SJCRH30 (cell line): ENCODE measurements at regions not wholly inside any gene's neighbourhood (a gene's known extent, or its start where the extent isn't known, plus 50 kb on each side); places are given as distances from the start of the nearest gene placed in this dataset.

Experiments used
- DNase-seq, 2 experiments: peaks; one replicate each; pipeline ENCODE4 v3.0.0-alpha.2; 2015 to 2020
- H3K27ac ChIP-seq: fragments of 250-450 bp; sonication (Bioruptor Pico); 2 replicates; pipeline ENCODE4 v1.5.1; 2020; ENCODE audit warnings: mild to moderate bottlenecking, moderate library complexity
- H3K27me3 ChIP-seq: fragments of 250-450 bp; sonication (Bioruptor Pico); 2 replicates; pipeline ENCODE4 v1.5.1; 2020; ENCODE audit warnings: mild to moderate bottlenecking, moderate library complexity
- H3K36me3 ChIP-seq: fragments of 250-450 bp; sonication (Bioruptor Pico); 2 replicates; pipeline ENCODE4 v1.5.1; 2020; ENCODE audit warnings: mild to moderate bottlenecking, moderate library complexity
- H3K4me1 ChIP-seq: fragments of 250-450 bp; sonication (Bioruptor Pico); 2 replicates; pipeline ENCODE4 v1.5.1; 2020; ENCODE audit warnings: mild to moderate bottlenecking, moderate library complexity
- H3K4me3 ChIP-seq: fragments of 250-450 bp; sonication (Bioruptor Pico); 2 replicates; pipeline ENCODE4 v1.5.1; 2020; ENCODE audit warnings: mild to moderate bottlenecking, moderate library complexity
- H3K9me3 ChIP-seq: fragments of 250-450 bp; sonication (Bioruptor Pico); replicated peaks from 2 replicates; pipeline ENCODE4 v1.5.1; 2020; ENCODE audit warnings: mild to moderate bottlenecking, moderate library complexity

DNA sequence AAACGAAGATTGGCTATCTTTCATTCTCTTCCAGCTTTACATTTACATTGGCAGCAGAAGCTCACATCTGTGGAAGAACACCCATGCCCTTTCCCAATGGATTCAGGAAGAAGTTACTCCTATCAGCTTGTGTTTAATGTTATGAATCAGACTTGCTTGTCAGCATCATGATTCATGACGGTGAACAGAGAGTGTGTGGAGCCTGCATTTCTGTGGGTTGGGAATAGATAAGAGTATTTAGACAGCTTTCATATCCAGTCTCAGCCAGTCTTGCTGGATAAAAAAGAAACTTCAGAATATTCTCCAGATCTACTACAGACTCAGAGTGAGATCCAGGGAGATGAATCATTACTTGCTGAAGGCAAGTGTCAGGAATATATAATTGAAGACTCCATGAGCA lies 812.9 kb upstream of the ZNF608 start:
- H3K36me3 ChIP-seq = no peaks in the 10 kb centered on the region
- no peaks in the 10 kb centered on the region for H3K9me3 ChIP-seq
- DNase-seq = no peak
- no peak overlapping the region for H3K4me3 ChIP-seq
- no peak overlapping the region for H3K27ac ChIP-seq
- H3K27me3 ChIP-seq = no peaks in the 10 kb centered on the region
- H3K4me1 ChIP-seq = no peaks in the 10 kb centered on the region

DNA sequence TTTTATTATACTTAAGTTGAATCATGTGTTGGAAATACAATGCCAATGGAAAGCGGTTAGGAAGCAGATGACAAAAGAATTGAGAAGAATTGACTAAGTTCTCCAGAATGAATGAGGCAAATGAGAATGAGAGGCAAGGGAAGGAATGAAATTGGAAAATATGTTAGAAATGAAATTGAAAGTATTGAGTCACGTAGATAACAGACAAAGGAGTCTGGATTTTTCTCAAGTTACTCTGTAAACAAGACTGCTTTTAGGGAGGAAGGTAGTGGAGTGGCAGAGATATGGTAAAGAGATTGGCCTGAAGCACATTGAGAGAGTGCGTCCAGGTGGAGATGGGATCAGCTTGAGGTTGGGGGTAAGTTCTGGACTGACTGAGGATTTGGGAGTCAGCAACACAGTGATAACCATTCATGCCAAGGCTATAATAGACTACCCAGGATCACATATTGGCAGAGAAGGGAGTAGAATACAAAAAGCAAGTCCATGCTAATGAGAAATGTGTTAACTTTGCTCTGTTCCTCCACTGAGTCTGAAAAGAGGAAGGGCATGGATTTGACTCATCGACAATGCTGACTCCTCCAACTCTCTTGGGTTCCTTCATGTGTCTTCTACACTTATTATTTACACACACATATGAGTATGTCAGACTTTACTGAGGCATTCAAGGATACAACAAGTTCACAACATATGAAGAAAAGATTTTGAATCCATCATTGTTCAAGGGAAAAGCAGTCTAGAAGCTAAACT lies 814.2 kb upstream of the ZNF608 start:
- no peak for DNase-seq
- Histone ChIP-seq H3K4me1 (no peaks in the 10 kb centered on the region), H3K9me3 (no peaks in the 10 kb centered on the region), H3K4me3 (no peak overlapping the region), H3K27ac (no peak overlapping the region), H3K36me3 (no peaks in the 10 kb centered on the region), H3K27me3 (no peaks in the 10 kb centered on the region)

GRCh38 chr5:125564317-125564975 lies 818.0 kb upstream of the ZNF608 start:
- Histone ChIP-seq H3K27me3 (no peaks in the 10 kb centered on the region), H3K4me1 (no peaks in the 10 kb centered on the region), H3K9me3 (0 out of 2 replicates have a peak, but pooled peaks cover 4% of the 10 kb centered on the region), H3K4me3 (no peak overlapping the region), H3K27ac (no peak overlapping the region), H3K36me3 (no peaks in the 10 kb centered on the region)
- no peak for DNase-seq

DNA sequence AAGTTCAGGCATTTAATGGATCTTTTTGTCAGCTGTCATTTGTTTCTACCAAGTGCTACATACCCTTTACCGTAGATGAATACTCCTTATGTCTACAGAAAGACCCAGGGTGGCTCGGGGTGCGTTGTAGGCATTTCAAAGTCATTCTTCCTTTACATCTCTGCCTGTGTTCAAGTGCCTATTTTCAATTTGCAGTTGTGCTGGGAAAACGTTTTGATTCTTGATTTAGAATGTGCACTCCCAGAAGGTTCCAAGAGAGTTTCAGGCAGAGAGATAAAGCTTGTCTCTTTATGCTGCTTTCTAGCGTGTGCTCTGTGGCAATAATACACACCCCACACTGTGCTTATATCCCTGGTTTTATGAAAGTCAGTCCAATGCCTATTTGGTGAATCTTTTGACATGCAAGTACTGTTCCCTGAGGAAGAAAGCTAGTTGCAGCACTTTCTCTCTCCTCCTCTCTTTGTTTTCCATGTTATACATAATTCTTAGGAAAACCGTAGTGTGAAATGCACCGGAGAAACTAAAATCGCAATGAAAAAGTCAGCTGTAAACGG lies 828.1 kb upstream of the ZNF608 start:
- H3K36me3 ChIP-seq = no peaks in the 10 kb centered on the region
- H3K27me3 ChIP-seq = no peaks in the 10 kb centered on the region
- H3K4me1 ChIP-seq = no peaks in the 10 kb centered on the region
- no peak overlapping the region for H3K4me3 ChIP-seq
- 0 out of 2 replicates have a peak, but pooled peaks cover 3% of the 10 kb centered on the region for H3K9me3 ChIP-seq
- no peak overlapping the region for H3K27ac ChIP-seq
- DNase-seq = no peak

- peak overlapping the region; percentile 4; the same call in 1 of the 2 replicates for H3K27ac ChIP-seq
- DNase-seq = no peak
- H3K27me3 ChIP-seq = no peaks in the 10 kb centered on the region
Measured at GRCh38 chr5:125575171-125575890, 828.9 kb upstream of the ZNF608 start.

DNA sequence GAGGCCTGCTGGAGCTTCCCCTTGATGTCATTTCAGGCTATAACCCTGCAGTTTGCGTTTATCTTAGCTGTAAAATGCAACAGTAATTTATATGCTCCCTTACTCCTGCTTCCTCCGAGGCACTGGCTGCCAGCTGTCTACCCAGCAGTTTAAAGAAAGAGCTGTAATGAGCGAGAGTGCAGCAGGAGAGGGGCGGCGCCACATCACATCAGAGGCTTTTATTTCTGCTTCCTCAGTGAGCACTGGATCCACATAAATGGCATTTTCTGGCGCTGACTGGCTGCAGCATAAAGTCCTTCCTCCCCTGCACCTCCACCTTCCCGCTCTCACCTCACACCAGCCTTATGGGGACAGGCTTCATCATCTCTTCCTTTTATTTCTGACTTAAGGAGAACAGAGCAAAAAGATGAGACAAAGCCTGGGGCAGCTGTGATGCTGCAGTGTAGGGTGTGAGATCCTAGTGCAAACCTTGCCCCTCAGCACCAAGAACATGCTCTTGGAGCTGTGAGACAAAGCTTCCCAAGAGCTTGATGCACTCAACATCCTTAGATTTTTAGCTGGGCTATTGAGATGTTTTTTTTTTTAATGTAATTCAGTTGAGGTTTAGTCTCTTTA lies 829.6 kb upstream of the ZNF608 start:
- Histone ChIP-seq H3K27me3 (no peaks in the 10 kb centered on the region), H3K4me3 (peak overlapping the region; percentile 32), H3K4me1 (no peaks in the 10 kb centered on the region), H3K36me3 (no peaks in the 10 kb centered on the region), H3K27ac (peak overlapping the region; percentile 4; the same call in 1 of the 2 replicates), H3K9me3 (0 out of 2 replicates have a peak, but pooled peaks cover 3% of the 10 kb centered on the region)
- DNase-seq = peak; percentile 66 to 81

More at GRCh38 chr5:125575171-125575890, 828.9 kb upstream of the ZNF608 start:
- no peaks in the 10 kb centered on the region for H3K4me1 ChIP-seq
- H3K4me3 ChIP-seq = peak overlapping the region; percentile 32
- H3K36me3 ChIP-seq = no peaks in the 10 kb centered on the region
- H3K9me3 ChIP-seq = 0 out of 2 replicates have a peak, but pooled peaks cover 3% of the 10 kb centered on the region

GRCh38 chr5:125576822-125577221 lies 830.4 kb upstream of the ZNF608 start:
- no peaks in the 10 kb centered on the region for H3K4me1 ChIP-seq
- H3K27me3 ChIP-seq = no peaks in the 10 kb centered on the region
- DNase-seq = no peak
- H3K4me3 ChIP-seq = no peak overlapping the region
- H3K9me3 ChIP-seq = 0 out of 2 replicates have a peak, but pooled peaks cover 2% of the 10 kb centered on the region
- H3K27ac ChIP-seq = no peak overlapping the region
- no peaks in the 10 kb centered on the region for H3K36me3 ChIP-seq

GRCh38 chr5:125578551-125578950 lies 832.1 kb upstream of the ZNF608 start:
- Histone ChIP-seq H3K36me3 (no peaks in the 10 kb centered on the region), H3K4me1 (no peaks in the 10 kb centered on the region), H3K27ac (no peak overlapping the region), H3K9me3 (no peaks in the 10 kb centered on the region), H3K27me3 (no peaks in the 10 kb centered on the region), H3K4me3 (no peak overlapping the region)
- no peak for DNase-seq

DNA sequence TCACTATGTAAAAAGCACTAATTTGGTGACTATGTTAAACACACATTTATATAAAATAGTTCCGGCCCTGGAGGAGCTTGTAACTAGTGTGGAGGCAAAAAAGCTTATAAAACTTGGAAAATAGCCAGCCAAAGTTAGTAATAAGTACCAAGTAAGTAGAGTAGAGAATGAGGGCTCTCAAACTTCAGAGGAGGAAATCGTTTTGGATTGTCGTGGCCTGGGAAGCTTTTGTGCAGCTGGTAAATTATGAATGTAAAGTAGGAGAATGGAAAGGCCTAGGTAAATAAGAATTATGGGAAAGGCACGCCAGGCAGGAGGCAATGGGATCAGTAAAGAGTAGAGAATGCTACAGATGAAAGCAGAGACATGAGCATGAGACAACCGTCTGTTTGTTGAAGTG lies 832.7 kb upstream of the ZNF608 start:
- H3K27me3 ChIP-seq = no peaks in the 10 kb centered on the region
- DNase-seq = no peak
- H3K36me3 ChIP-seq = no peaks in the 10 kb centered on the region
- H3K4me3 ChIP-seq = no peak overlapping the region
- no peak overlapping the region for H3K27ac ChIP-seq
- no peaks in the 10 kb centered on the region for H3K9me3 ChIP-seq
- no peaks in the 10 kb centered on the region for H3K4me1 ChIP-seq

GRCh38 chr5:125581311-125581710 lies 834.9 kb upstream of the ZNF608 start:
- Histone ChIP-seq H3K9me3 (no peaks in the 10 kb centered on the region), H3K27me3 (no peaks in the 10 kb centered on the region), H3K4me3 (no peak overlapping the region), H3K27ac (no peak overlapping the region), H3K36me3 (no peaks in the 10 kb centered on the region), H3K4me1 (no peaks in the 10 kb centered on the region)
- DNase-seq = no peak

- DNase-seq = no peak
- no peaks in the 10 kb centered on the region for H3K27me3 ChIP-seq
- H3K9me3 ChIP-seq = no peaks in the 10 kb centered on the region
- H3K4me1 ChIP-seq = no peaks in the 10 kb centered on the region
- H3K4me3 ChIP-seq = no peak overlapping the region
- no peak overlapping the region for H3K27ac ChIP-seq
- H3K36me3 ChIP-seq = no peaks in the 10 kb centered on the region
Measured at GRCh38 chr5:125582352-125582751, 835.9 kb upstream of the ZNF608 start.

GRCh38 chr5:125583321-125584139 lies 837.1 kb upstream of the ZNF608 start:
- no peaks in the 10 kb centered on the region for H3K36me3 ChIP-seq
- DNase-seq = peak in 1 of 2 experiments; percentile 24
- no peak overlapping the region for H3K27ac ChIP-seq
- H3K27me3 ChIP-seq = no peaks in the 10 kb centered on the region
- H3K9me3 ChIP-seq = no peaks in the 10 kb centered on the region
- H3K4me3 ChIP-seq = no peak overlapping the region
- H3K4me1 ChIP-seq = no peaks in the 10 kb centered on the region

GRCh38 chr5:125584140-125584520 lies 837.7 kb upstream of the ZNF608 start:
- no peak overlapping the region for H3K4me3 ChIP-seq
- no peaks in the 10 kb centered on the region for H3K9me3 ChIP-seq
- no peaks in the 10 kb centered on the region for H3K27me3 ChIP-seq
- H3K36me3 ChIP-seq = no peaks in the 10 kb centered on the region
- H3K4me1 ChIP-seq = no peaks in the 10 kb centered on the region
- no peak overlapping the region for H3K27ac ChIP-seq
- no peak for DNase-seq

DNA sequence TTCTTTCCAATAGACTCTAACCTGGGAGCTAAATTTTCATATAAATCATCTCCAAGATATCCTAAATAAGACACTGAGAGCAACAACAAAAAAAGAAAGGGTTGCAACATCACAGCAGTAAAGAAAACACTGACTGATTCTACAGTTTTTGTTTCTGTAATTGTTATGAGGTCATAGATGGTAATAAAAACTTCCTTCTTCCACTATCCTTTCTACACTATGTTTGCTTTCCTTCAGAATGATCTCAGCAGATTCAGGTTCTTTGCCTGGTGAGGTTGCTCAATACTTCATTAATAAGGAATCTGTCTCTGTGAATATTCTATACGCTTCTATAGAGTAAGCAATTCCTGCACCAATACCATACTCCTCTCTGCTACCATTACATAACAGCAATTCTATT lies 835.6 kb upstream of the GRAMD2B start:
- no peak overlapping the region for H3K27ac ChIP-seq
- no peak for DNase-seq
- H3K4me1 ChIP-seq = no peaks in the 10 kb centered on the region; the same call in 1 of the 2 replicates
- no peaks in the 10 kb centered on the region for H3K27me3 ChIP-seq
- H3K4me3 ChIP-seq = no peak overlapping the region
- H3K36me3 ChIP-seq = no peaks in the 10 kb centered on the region
- no peaks in the 10 kb centered on the region for H3K9me3 ChIP-seq
